Inferior parietal cortex (tissue), 1 donor: ENCODE measurements at regions not wholly inside any gene's neighbourhood (a gene's known extent, or its start where the extent isn't known, plus 50 kb on each side); places are given as distances from the start of the nearest gene placed in this dataset.
A peak's percentile ranks its signal among the peaks of the same experiment; 100 is the strongest.

ENCODE experiments used
- DNase-seq: peaks from one replicate; pipeline ENCODE4 v3.0.0-alpha.2; 2016; ENCODE audit errors: extremely low spot score

DNA sequence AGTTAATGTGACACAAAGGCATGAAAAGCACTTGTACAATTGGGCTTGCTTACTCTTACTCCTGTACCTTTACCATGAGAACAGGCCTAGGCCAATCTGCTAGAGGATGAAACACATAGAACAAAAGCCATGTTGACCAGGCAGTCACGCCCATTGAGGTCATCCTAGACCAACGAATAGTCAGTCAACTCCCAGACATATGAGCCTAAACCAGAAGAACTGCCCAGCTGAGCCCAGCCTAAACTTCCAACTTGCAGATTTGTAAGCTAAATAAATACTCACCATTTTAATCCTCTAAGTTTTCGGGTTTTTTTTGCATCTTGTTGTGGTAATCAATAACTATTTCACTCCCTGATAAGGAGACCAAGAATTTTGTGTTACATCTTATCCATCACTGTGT lies 164.8 kb upstream of the ADRA1B start:
- no peak for DNase-seq

DNA sequence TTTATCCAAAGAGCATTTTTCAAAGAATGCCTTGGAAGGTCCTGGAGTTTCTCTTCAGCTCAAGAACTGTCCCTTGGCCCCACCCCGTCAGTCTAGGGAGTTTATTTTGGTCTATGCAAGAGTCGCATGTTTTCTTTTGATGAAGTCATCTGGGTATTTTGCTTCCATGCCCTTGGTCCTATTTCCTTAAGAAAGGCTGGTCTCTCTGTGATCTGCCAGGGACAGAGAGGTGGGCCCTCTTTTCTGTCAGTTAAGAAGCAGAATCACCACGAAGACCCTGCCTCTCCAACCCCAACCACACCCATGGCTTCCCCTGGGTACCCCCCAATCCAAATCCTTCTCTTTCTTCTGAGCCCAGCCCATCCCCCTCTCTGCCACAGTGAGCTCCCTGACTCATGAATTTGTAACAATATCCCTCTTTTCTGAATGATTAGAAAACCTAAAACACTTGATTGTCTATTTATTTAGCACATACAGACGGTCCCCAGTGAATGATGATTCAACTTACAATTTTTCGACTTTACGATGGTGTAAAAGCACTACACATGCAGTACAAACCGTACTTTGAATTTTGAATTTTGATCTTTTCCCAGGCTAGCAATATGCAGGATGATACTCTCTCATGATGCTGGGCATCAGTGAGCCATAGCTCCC lies 163.5 kb upstream of the ADRA1B start:
- DNase-seq, result no peak

DNA sequence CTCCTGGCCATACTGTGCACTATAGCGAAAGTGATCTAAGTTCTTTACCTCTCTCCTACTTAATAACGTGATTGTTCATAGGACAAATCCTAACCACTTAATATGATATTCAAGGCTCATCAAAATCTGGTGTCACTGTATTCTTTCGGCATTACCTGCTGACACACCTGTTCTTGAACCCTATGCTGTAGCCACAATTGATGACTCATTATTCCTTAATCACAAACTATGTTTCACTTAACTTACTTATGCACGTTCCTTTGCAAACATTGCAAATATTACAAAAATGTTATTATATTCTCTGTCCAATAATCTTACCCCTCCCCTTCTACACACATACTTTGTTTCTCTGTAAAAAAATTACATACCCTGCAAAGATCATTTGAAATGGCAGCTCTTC lies 158.1 kb upstream of the ADRA1B start:
- no peak for DNase-seq

DNA sequence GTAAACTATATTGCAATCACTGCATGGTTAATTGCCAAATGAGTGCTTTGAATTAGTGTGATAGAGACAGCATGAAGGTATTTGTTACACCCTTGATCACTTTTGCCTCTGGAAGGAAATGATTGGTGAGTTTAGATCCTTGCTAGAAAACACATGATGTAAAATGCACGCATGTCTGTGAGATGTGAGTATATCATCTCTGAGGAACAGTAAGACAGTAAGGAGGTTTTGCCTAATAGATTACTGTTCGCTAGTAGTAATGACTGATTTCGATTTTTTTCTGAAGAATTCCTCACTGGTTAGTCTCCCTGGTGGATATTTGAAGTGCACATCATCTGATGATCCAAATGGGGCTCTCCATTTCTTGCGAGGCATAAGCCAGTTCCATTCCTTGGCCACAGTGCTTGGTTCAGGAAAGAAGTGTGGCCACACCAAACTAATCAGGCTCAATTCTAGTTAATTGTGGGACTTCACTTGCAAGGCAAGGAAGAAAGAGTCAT lies 156.4 kb upstream of the ADRA1B start:
- DNase-seq, result no peak

DNA sequence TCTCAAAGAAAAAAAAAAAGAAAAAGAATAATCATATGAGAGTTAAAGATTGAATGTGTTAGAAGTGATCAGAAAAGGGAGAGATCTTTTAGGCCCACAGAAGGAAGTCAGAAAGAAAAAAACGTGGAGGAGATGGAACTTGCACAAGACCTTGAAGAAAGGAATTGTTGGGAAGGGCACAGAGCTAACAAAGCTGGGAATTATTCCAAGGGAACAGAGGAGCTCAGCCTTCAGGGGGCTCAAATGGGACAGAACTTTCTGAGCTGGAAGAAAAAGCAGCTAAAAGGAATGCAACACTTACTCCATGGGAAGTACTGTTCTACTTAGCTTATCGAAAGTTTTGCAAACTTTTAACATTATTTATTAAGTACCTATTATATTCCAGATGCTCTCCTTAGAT lies 153.4 kb upstream of the ADRA1B start:
- DNase-seq, result no peak

DNA sequence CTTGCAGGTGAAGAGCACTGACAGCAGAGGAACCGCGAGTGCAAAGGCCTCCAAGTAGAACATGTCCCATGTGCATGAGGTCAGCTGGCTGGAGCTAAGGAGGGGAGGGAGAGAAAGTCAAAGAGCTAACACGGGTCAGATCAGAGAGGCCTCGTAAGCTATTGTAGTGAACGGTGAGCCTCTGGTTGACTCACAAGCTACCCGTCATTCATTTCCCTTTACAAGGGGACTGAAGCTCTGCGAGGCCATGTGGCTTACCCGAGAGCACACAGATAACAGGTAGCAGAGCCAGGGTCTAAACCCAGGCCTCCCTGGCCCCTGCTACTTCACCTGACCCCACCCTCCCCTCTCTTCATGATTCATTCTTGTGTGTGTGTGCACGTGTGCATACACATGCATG lies 152.7 kb upstream of the ADRA1B start:
- DNase-seq, result no peak

DNA sequence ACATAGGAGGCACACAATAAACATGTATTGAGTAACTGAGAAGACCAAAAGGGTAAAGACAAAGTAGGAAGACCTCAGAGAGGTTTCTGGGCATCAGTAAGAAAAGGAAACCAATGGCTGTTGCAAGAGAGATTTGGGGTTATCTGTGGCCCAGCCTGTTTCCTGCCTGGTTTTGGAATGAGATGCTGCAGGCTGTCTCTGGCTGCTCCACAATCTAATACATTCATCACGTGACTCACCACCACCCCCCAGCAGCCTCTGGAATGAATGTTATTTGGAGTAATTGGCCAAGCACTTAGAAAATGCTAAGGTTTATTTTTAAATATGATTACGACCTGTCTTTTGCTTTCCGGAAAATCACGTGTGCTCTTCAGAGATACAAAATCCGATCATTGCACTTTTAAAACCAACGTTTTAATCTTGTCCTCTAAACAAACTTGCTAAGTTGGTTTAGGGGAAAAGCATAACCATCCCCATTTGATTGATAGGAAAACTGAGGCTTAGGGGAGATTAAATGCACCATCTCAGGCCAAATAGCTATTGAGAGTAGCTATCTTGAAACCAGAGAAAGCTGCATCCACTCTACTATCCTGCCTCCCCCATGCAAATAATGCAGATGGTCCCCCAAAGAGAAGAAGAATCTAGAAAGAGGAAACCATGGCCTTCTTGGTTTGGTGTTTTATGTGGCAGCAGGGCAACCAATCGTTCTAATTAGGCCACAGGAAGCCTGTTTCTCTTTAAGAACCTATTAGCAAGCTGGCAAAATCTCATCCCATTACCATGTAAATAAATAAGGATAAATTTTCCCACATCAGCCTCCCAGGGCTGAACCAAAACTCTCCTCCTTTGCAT lies 151.8 kb upstream of the ADRA1B start:
- no peak for DNase-seq

DNA sequence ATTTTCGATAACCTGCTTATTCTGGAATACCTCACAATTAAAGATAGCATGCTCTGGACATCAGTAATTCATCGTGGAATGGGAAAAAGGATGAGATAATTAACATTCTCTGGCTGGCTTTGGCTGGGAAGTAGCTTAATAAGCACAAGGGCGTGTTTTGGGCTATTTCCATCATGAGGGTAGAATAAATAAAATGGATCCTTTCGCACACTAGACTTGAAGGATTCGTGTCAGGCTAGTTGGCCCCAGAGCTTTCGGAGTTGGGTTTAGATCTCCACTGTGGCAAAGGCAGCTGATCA lies 151.2 kb upstream of the ADRA1B start:
- no peak for DNase-seq

DNA sequence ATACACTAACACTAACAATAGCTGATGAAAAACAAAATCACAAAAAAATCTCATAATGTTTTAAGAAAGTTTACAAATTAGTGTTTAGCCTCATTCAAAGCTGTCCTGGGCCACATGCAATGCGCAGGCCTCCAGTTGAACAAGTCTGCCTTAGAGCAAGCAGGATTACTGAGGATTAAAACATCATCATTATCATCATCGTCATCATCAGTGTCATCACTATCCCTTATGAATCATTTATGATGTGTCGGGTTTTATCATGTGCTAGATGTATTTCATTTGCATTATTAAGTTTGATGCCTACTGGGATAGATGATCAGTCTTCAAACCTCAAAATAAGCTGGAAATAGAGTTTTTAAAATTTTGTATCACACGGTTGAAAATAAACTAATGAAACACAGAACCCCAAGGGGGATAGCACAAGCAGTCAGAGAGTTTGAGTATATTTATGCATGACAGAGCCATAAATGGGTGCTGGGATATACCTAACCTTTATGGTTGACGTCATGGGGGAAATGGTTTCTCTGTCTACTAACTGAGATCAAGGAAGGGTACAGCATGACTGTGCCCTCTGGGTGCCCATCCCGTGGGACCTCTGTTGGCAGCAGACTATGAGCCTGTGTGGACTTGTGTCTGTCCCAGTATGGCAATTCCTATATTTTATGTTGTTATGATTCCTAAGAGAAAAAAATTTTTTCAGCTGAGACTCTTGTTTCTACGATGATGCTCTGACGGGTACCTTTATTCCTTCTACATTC lies 150.3 kb upstream of the ADRA1B start:
- no peak for DNase-seq

DNA sequence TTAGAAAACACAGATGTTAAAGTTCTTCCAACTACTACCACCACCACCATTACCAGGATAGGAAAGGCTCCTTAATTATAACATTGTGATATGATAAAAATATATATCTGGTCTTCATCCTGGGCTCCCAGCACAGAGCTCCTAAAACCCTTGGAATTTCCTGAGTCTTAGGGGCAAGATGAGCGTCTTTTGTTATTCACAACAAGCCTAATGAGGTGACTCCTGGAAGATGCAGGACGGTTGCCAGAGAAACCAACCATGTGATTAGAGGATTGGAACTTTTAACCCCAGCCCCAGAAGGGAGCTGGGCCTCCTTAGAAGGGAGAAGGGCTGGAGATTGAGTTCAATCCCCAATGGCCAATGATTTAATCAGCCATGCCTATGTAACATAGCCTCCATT lies 148.0 kb upstream of the ADRA1B start:
- no peak for DNase-seq

DNA sequence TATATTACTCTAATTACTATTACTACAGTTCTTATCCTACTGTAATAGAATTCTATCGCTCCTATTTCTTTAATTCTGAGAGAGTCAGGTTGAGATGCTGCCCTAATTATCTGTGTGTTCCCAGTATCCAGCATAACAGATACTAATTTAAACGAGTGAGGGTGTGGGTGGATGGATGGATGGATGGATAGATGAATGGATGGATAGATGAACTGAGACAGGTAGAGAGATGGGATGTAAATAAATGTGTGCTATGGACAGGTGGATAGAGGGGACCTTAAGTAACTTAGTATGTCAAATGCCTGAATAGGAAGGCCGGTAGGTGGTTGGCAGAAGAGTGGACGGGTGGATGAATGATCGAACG lies 143.6 kb upstream of the ADRA1B start:
- no peak for DNase-seq

DNA sequence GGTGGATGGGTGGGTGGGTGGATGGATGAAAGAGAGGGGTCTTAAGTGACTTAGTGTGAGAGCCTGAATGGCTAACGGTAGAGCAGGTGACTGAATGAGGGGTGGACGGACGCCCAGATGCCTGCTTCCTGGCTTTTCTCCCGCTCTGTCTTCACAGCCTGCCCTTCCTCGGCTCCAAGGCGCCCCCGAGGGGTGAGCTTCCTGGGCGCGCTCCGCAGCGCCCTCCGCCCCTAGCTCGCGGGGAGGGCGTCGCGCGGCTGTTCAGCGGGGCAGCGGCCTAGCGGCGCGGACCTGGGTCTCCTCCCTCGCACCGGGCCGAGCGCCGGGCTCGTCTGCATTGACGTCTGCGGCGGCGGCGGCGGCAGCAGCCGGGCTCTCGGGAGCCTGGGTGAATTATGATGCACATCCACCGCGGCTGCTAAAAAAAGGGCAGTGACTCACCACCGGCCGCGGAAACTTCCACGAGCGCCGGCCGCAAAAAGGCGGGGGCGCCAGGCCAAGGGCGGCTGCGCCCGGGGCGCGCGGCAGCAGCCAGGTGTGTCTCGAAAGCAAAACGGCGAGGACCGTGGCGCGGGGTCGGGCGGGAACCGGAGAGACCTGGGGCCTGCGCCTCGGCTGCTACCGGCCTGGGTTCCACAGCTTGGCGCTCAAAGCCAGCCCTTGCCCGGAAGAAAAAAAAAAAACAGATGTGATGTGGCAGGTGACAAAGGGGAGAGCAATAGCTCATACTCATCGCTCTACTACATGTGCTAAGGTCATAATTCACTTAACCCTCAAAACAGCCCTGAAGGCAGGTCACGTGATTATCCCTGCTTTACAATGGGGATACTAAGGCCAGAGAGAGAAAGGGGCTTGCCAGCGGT lies 143.0 kb upstream of the ADRA1B start:
- peak; percentile 40 for DNase-seq

DNA sequence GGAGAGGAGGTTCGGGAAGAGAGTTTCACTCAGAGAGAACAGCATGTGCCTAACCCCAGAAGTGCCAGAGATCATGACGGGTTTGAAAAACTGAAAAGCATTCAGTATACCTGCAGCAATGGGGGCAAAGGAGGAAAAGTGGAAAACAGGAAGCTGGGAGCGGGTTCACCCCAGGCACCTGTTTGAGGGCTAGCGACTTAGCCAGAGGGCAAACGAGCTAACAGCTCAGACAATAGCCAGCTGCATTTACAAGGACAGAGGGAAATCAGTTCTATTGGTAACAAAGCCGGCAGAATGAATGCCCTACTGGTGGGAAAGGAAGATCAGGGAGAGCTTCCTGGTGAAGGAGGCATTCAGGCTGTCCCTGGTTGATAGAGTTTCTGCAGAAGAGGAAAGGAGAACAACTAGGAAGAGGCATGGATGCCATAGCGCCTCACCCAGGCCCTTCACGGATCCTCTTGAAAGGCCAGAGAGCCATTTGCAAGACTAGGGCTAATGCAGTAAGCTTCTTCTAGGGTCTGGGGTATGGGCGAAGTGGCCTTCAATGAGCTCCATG lies 141.7 kb upstream of the ADRA1B start:
- DNase-seq, result no peak

DNA sequence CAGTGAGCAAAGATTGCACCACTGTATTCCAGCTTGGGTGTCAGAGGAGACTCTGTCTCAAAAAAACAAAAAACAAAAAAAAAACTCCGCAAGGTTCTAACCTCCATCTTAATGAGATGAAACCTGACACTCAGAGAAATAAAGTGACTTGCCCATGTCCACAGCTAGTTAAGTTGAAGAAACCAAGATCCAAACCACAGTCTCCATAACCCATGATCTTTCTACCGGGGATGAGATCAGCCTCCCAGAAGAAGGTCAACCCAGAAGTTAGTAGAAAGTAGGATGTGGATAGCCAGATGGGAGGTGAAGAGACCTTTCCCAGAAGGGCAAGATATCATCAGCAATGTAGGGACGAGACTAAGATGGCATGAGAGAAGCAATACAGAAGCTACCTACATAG lies 140.4 kb upstream of the ADRA1B start:
- DNase-seq, result no peak

DNA sequence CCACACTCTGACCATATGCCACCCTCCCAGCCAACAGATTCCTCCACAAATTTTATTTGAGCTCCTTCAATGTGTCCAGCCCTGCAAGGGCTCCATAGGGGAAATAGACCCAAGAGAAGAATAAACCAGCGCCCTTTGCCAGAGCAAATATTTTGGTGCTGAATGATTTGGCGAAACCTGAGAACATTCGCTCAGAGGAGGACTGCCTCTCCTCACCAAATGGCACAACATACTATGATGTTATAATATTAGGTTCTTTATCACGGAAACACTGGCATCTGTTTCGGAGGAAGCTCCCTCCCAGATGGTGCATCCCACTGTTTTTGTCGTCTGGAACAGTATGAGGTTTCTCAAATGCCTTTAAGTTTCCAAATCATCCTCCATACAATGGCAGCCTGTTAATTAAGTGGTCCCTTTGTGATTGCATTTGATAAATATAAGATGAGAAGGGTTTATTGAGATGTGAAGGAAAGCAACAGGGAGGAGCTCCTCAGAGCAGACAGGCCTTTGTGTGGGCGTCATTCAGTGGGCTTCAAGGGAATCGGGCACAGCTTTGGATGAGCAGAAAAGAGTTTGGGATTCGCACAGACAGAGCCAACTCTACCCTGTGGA lies 139.1 kb upstream of the ADRA1B start:
- DNase-seq, result peak; percentile 63

DNA sequence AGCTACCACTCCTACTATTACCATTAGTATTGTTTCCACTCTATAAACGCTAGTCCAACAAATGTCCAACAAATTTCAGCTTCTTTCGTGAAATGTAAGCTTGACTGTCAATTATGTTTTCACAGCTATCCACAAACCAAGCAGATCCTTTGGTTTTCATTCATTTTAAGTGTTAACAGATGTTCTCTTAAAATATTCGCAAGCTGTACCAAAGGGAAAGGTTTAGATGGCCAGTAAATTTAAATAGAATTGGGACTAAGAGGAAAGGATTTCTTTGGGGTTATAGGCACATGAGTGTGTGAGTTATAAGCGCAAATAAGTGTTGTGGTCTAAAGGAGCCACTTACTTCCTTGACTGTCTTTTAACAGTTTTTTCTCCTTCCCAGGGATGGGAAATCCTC lies 136.8 kb upstream of the ADRA1B start:
- no peak for DNase-seq

DNA sequence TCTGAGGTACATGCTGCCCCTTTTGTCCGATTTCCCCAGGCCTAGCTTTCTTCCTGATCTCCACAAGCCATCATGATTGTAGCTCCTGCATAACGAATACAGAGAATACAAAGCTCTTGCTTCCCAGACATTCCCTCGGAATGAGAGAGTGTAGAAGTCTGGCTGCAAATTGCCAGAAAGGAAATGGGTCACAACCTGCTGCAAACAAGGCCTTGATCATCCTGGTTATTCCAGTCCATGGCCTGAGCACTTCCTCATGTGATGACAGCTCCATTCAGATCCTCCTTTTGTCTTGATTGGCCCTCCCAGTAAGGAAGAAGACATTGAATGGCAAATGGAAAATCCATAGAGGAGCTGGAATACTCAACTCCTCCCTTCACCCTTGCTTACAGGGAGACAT lies 136.0 kb upstream of the ADRA1B start:
- no peak for DNase-seq

DNA sequence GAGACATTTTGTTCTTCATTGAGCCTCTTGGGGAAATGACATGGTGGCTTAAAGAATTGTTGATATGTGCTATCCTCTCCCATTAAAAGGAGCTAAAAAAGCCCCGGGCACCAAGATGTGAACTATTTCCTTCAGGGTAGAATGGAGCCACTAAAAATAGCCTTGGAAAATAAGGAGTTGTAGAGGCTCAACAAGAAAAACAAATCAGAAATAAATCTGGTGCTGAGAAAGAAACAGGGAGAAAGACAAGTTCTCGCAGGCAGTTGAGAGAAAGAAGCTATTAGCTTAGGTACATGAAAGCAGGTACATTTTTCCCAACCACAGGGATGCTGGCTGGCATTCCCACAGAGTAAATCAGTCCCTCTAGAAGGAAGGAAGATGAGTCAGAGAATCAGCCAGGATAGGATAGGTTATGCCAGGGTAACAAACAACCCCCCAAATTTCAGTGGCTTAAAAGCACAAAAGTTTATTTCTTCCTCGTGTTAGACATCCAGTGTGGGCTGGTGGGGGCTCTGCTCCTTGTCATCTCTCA lies 134.6 kb upstream of the ADRA1B start:
- DNase-seq, result no peak

DNA sequence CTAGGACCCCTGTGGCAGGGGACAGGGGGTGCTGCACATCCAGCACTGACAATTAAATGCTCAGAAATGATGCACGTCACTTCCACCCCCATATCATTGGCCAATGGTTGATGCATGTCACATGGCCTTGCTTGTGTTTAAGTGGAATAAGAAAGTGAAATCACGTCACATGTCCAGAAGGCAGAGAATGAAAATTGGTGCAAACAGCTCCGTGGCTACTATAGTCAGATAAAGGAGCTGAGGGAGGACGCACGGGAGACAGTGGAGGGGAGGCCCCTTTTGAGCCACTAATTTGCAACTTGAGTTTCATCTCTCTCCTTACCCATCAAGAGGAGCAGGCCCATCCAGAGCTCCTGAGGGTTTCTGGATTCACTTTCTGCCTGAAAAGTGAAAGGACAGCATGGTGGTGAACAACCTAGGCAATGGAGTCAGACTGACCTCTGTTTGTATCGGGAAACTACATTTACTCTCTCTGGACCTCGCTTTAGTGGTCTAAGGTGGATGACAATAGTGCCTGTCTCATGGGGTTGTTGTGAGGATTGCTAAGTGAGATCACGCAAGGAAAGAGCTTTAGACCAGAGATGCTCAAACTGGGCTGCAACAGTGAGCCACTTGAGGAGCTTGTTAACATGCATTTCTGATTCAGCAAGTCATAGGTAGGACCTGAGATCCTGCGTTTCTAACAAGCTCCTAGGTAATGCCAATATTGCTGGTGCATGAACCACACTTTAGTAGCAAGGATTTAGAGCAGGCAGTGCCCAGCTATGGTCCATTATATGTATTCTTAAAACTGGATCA lies 133.9 kb upstream of the ADRA1B start:
- no peak for DNase-seq

DNA sequence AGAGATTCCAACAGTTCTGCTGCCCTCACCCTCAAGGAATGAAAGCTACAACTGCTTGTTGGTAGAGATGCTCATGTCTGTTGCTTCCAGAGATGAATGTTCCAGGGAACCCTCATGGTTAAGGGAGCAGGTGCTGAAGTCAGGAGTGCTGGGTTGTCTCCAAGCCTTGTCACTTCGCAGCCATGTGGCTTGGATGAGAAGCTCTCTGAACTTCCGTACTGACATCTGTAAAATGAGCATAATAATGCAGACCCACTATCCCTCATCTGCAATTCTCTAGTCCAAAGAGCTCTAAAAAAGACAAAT lies 133.3 kb upstream of the ADRA1B start:
- DNase-seq, result no peak
